SU-DHL-6 (cell line): ENCODE measurements at regions not wholly inside any gene's neighbourhood (a gene's known extent, or its start where the extent isn't known, plus 50 kb on each side); places are given as distances from the start of the nearest gene placed in this dataset.
"Not testable (repeated sequence)": the region's sequence is repeated elsewhere in the genome, so short reads cannot be mapped to it uniquely, and the experiment has no call there.

Experiments used
- H2AFZ ChIP-seq: fragments of 200-600 bp; sonication (generic); 2 replicates; pipeline ENCODE4 v1.6.1; 2014; ENCODE audit warnings: low read depth, mild to moderate bottlenecking, moderate library complexity, mixed read lengths, antibody characterized with exemption, low read length; ENCODE audit not compliant: severe bottlenecking
- H3F3A ChIP-seq: fragments of 200-600 bp; shearing (Covaris generic); 2 replicates; pipeline ENCODE4 v1.6.0; 2016; ENCODE audit warnings: antibody characterized with exemption, mild to moderate bottlenecking; ENCODE audit not compliant: insufficient read depth
- H3K27ac ChIP-seq: fragments of 200-600 bp; sonication (generic); 2 replicates; pipeline ENCODE4 v1.5.1; 2016; ENCODE audit warnings: low read depth, mild to moderate bottlenecking, low read length, moderate library complexity, mixed read lengths
- H3K27me3 ChIP-seq: fragments of 200-600 bp; sonication (generic), shearing (Covaris generic); 2 replicates; pipeline ENCODE4 v1.6.0; 2014; ENCODE audit warnings: mild to moderate bottlenecking, low read length
- H3K36me3 ChIP-seq: fragments of 200-600 bp; sonication (generic); 2 replicates; pipeline ENCODE4 v1.6.1; 2014; ENCODE audit warnings: mild to moderate bottlenecking, low read length, mixed read lengths
- H3K4me2 ChIP-seq: fragments of 300-600, 200-600 bp; shearing (Covaris generic), sonication (generic); 2 replicates; pipeline ENCODE4 v1.6.0; 2014; ENCODE audit warnings: low read length, low read depth, mild to moderate bottlenecking; ENCODE audit not compliant: poor library complexity, severe bottlenecking
- H3K4me3 ChIP-seq: fragments of 200-600 bp; sonication (generic); 2 replicates; pipeline ENCODE4 v1.5.1; 2014; ENCODE audit warnings: antibody characterized with exemption, low read length, mild to moderate bottlenecking, mixed read lengths; ENCODE audit not compliant: insufficient read depth, poor library complexity, severe bottlenecking
- H3K79me2 ChIP-seq: fragments of 200-600 bp; sonication (generic); 2 replicates; pipeline ENCODE4 v1.6.1; 2014; ENCODE audit warnings: mild to moderate bottlenecking, low read length, moderate library complexity; ENCODE audit not compliant: insufficient read depth
- H3K9ac ChIP-seq: fragments of 200-600 bp; sonication (generic); 2 replicates; pipeline ENCODE4 v1.7.0; 2014; ENCODE audit warnings: mild to moderate bottlenecking, low read length
- H3K9me2 ChIP-seq: fragments of 200-600 bp; sonication (generic); replicated peaks from 2 replicates; pipeline ENCODE4 v1.6.1; 2014; ENCODE audit warnings: low read length; ENCODE audit not compliant: insufficient read depth
- H3K9me3 ChIP-seq: fragments of 200-600 bp; sonication (generic); 2 replicates; pipeline ENCODE4 v1.6.1; 2014; ENCODE audit warnings: low read length, mixed read lengths; ENCODE audit not compliant: insufficient read depth
- H4K20me1 ChIP-seq: fragments of 200-600 bp; sonication (generic); 2 replicates; pipeline ENCODE4 v1.6.1; 2014; ENCODE audit warnings: low read depth, mild to moderate bottlenecking, antibody characterized with exemption, low read length, moderate library complexity, mixed read lengths
- CTCF ChIP-seq: fragments of 200-600 bp; sonication (generic); IDR thresholded peaks from one replicate; pipeline ENCODE4 v1.5.1; 2017; ENCODE audit warnings: antibody characterized with exemption, mild to moderate bottlenecking, low read length, moderate library complexity; ENCODE audit not compliant: insufficient read depth, poor library complexity, severe bottlenecking
- EZH2phosphoT487 ChIP-seq: fragments of 200-600 bp; sonication (generic), shearing (Covaris generic); conservative IDR thresholded peaks from 2 replicates; pipeline ENCODE4 v1.6.1; 2018; ENCODE audit warnings: mild to moderate bottlenecking, antibody characterized with exemption, low read length, moderate library complexity, mixed read lengths

- no peaks in the 10 kb centered on the region for H3K79me2 ChIP-seq
- H3K36me3 ChIP-seq: no peaks in the 10 kb centered on the region
- H3K27me3 ChIP-seq: no peaks in the 10 kb centered on the region
- H3K9me3 ChIP-seq: no peaks in the 10 kb centered on the region
- no peak for TF ChIP-seq CTCF
- no peak for TF ChIP-seq EZH2phosphoT487
- no peak overlapping the region for H3K4me2 ChIP-seq
- H2AFZ ChIP-seq: no peak overlapping the region
- H3K9ac ChIP-seq: no peak overlapping the region
- H3F3A ChIP-seq: no peaks in the 10 kb centered on the region
- H4K20me1 ChIP-seq: no peaks in the 10 kb centered on the region
- H3K4me3 ChIP-seq: no peak overlapping the region
- no peak overlapping the region for H3K27ac ChIP-seq
- no peaks in the 10 kb centered on the region for H3K9me2 ChIP-seq
Observed at GRCh38 chr16:88329726-88330700, 52.7 kb upstream of the ZNF469 start.

GRCh38 chr16:88330971-88331890, 51.5 kb upstream of the ZNF469 start:
- no peaks in the 10 kb centered on the region for H3K9me3 ChIP-seq
- H4K20me1 ChIP-seq: no peaks in the 10 kb centered on the region
- H3K79me2 ChIP-seq: no peaks in the 10 kb centered on the region
- no peaks in the 10 kb centered on the region for H3K27me3 ChIP-seq
- no peak overlapping the region for H2AFZ ChIP-seq
- H3K27ac ChIP-seq: no peak overlapping the region
- H3K9me2 ChIP-seq: no peaks in the 10 kb centered on the region
- no peak overlapping the region for H3K4me3 ChIP-seq
- no peaks in the 10 kb centered on the region for H3K36me3 ChIP-seq
- TF ChIP-seq EZH2phosphoT487 (no peak), CTCF (no peak)
- H3K9ac ChIP-seq: no peak overlapping the region
- H3F3A ChIP-seq: no peaks in the 10 kb centered on the region
- no peak overlapping the region for H3K4me2 ChIP-seq

- no peak overlapping the region for H3K27ac ChIP-seq
- no peaks in the 10 kb centered on the region for H3K79me2 ChIP-seq
- H3K9me3 ChIP-seq: no peaks in the 10 kb centered on the region
- no peak overlapping the region for H3K4me2 ChIP-seq
- H2AFZ ChIP-seq: no peak overlapping the region
- no peaks in the 10 kb centered on the region for H3K9me2 ChIP-seq
- H3F3A ChIP-seq: no peaks in the 10 kb centered on the region
- H3K9ac ChIP-seq: no peak overlapping the region
- H3K36me3 ChIP-seq: no peaks in the 10 kb centered on the region
- TF ChIP-seq CTCF (no peak), EZH2phosphoT487 (no peak)
- H3K4me3 ChIP-seq: no peak overlapping the region
- no peaks in the 10 kb centered on the region for H3K27me3 ChIP-seq
- no peaks in the 10 kb centered on the region for H4K20me1 ChIP-seq
Observed at GRCh38 chr16:88331989-88332920, 50.5 kb upstream of the ZNF469 start.

- not testable (repeated sequence) for H3K9ac ChIP-seq, H3K27me3 ChIP-seq, H3K79me2 ChIP-seq, H2AFZ ChIP-seq, H3K36me3 ChIP-seq, H3K4me3 ChIP-seq, H3F3A ChIP-seq, H3K4me2 ChIP-seq, H3K27ac ChIP-seq, H3K9me3 ChIP-seq, H3K9me2 ChIP-seq, H4K20me1 ChIP-seq
Observed at GRCh38 chr16:88332921-88333825, 49.6 kb upstream of the ZNF469 start.
